CD4-positive, alpha-beta T cell treated with Interleukin-15 for 1 hour (primary cell): ENCODE measurements at regions not wholly inside any gene's neighbourhood (a gene's known extent, or its start where the extent isn't known, plus 50 kb on each side); places are given as distances from the start of the nearest gene placed in this dataset.
"Not testable (repeated sequence)": the region's sequence is repeated elsewhere in the genome, so short reads cannot be mapped to it uniquely, and the experiment has no call there.

Source experiments
- DNase-seq: peaks from one replicate; pipeline ENCODE4 v3.0.0-alpha.2; 2020

GRCh38 chr2:91525587-91525986, 2834.1 kb downstream of the RPIA start:
- not testable (repeated sequence) for DNase-seq

- not testable (repeated sequence) for DNase-seq
Measured at GRCh38 chr2:91526083-91526482, 2834.6 kb downstream of the RPIA start.

GRCh38 chr2:91527056-91527455, 2835.6 kb downstream of the RPIA start:
- DNase-seq: not testable (repeated sequence)

GRCh38 chr2:91527491-91528031, 2836.1 kb downstream of the RPIA start:
- DNase-seq: not testable (repeated sequence)

- DNase-seq: not testable (repeated sequence)
Measured at GRCh38 chr2:91528361-91528760, 2836.9 kb downstream of the RPIA start.

GRCh38 chr2:91536109-91536508, 2844.6 kb downstream of the RPIA start:
- not testable (repeated sequence) for DNase-seq

- DNase-seq: not testable (repeated sequence)
Measured at GRCh38 chr2:91536549-91537263, 2845.2 kb downstream of the RPIA start.

GRCh38 chr2:91549316-91549715, 2857.8 kb downstream of the RPIA start:
- peak; percentile 15 for DNase-seq

- DNase-seq: not testable (repeated sequence)
Measured at GRCh38 chr2:91558234-91558633, 2866.8 kb downstream of the RPIA start.

GRCh38 chr2:91559269-91559668, 2867.8 kb downstream of the RPIA start:
- not testable (repeated sequence) for DNase-seq

- not testable (repeated sequence) for DNase-seq
Measured at GRCh38 chr2:91559886-91560614, 2868.6 kb downstream of the RPIA start.

- DNase-seq: not testable (repeated sequence)
Measured at GRCh38 chr2:91562184-91562583, 2870.7 kb downstream of the RPIA start.

- not testable (repeated sequence) for DNase-seq
Measured at GRCh38 chr2:91564700-91565099, 2873.2 kb downstream of the RPIA start.

GRCh38 chr2:91565689-91566430, 2874.4 kb downstream of the RPIA start:
- DNase-seq: not testable (repeated sequence)

- DNase-seq: not testable (repeated sequence)
Measured at GRCh38 chr2:91566611-91567010, 2875.1 kb downstream of the RPIA start.

GRCh38 chr2:91567546-91568335, 2876.3 kb downstream of the RPIA start:
- DNase-seq: not testable (repeated sequence)

- not testable (repeated sequence) for DNase-seq
Measured at GRCh38 chr2:91568391-91569338, 2877.2 kb downstream of the RPIA start.

- DNase-seq: not testable (repeated sequence)
Measured at GRCh38 chr2:91571239-91571923, 2879.9 kb downstream of the RPIA start.

- not testable (repeated sequence) for DNase-seq
Measured at GRCh38 chr2:91573018-91573417, 2881.5 kb downstream of the RPIA start.

- not testable (repeated sequence) for DNase-seq
Measured at GRCh38 chr2:91573755-91574154, 2882.3 kb downstream of the RPIA start.
